ENCODE measurements at regions not wholly inside any gene's neighbourhood (a gene's known extent, or its start where the extent isn't known, plus 50 kb on each side); places are given as distances from the start of the nearest gene placed in this dataset.

GRCh38 chr13:76049376-76049746, 413.2 kb downstream of the LMO7 start:
- Histone ChIP-seq H3K27ac (no peak overlapping the region), H3K27me3 (ENCODE audit: control insufficient read depth, insufficient read depth, low read length) (no peaks in the 10 kb centered on the region), H3K36me3 (ENCODE audit: control insufficient read depth, insufficient read depth, low read length) (no peaks in the 10 kb centered on the region), H3K4me2 (ENCODE audit: low read length) (no peak overlapping the region), H3K79me2 (no peaks in the 10 kb centered on the region), H3K4me3 (ENCODE audit: low read depth, low read length) (no peak overlapping the region), H3K9me3 (ENCODE audit: control insufficient read depth, low read length) (no peaks in the 10 kb centered on the region), H3K9ac (no peak overlapping the region), H3K4me1 (no peaks in the 10 kb centered on the region), H2AFZ (no peak overlapping the region)
- TF ChIP-seq CTCF (IDR thresholded peaks at IDR 0.05), result no peak

- Histone ChIP-seq H3K36me3 (ENCODE audit: control insufficient read depth, insufficient read depth, low read length) (no peaks in the 10 kb centered on the region), H3K4me1 (no peaks in the 10 kb centered on the region), H3K4me2 (ENCODE audit: low read length) (no peak overlapping the region), H3K9me3 (ENCODE audit: control insufficient read depth, low read length) (no peaks in the 10 kb centered on the region), H3K27ac (no peak overlapping the region), H3K9ac (no peak overlapping the region), H3K27me3 (ENCODE audit: control insufficient read depth, insufficient read depth, low read length) (no peaks in the 10 kb centered on the region), H3K4me3 (ENCODE audit: low read depth, low read length) (no peak overlapping the region), H2AFZ (no peak overlapping the region), H3K79me2 (no peaks in the 10 kb centered on the region)
- TF ChIP-seq CTCF (IDR thresholded peaks at IDR 0.05), result no peak
Measured at GRCh38 chr13:76048675-76049375, 412.7 kb downstream of the LMO7 start.

GRCh38 chr13:76048131-76048530, 412.0 kb downstream of the LMO7 start:
- no peak overlapping the region for H3K4me2 ChIP-seq (ENCODE audit: low read length)
- H3K79me2 ChIP-seq, result no peaks in the 10 kb centered on the region
- no peak overlapping the region for H3K27ac ChIP-seq
- H3K27me3 ChIP-seq (ENCODE audit: control insufficient read depth, insufficient read depth, low read length), result no peaks in the 10 kb centered on the region
- H3K4me1 ChIP-seq, result no peaks in the 10 kb centered on the region
- H3K36me3 ChIP-seq (ENCODE audit: control insufficient read depth, insufficient read depth, low read length), result no peaks in the 10 kb centered on the region
- H3K4me3 ChIP-seq (ENCODE audit: low read depth, low read length), result no peak overlapping the region
- no peak for TF ChIP-seq CTCF (IDR thresholded peaks at IDR 0.05)
- no peak overlapping the region for H2AFZ ChIP-seq
- H3K9ac ChIP-seq, result no peak overlapping the region
- no peaks in the 10 kb centered on the region for H3K9me3 ChIP-seq (ENCODE audit: control insufficient read depth, low read length)

GRCh38 chr13:76043874-76044273, 407.7 kb downstream of the LMO7 start:
- Histone ChIP-seq H3K9ac (no peak overlapping the region), H3K4me3 (ENCODE audit: low read depth, low read length) (no peak overlapping the region), H3K79me2 (no peaks in the 10 kb centered on the region), H3K4me2 (ENCODE audit: low read length) (no peak overlapping the region), H3K4me1 (no peaks in the 10 kb centered on the region), H3K27me3 (ENCODE audit: control insufficient read depth, insufficient read depth, low read length) (no peaks in the 10 kb centered on the region), H3K27ac (no peak overlapping the region), H3K36me3 (ENCODE audit: control insufficient read depth, insufficient read depth, low read length) (no peaks in the 10 kb centered on the region), H3K9me3 (ENCODE audit: control insufficient read depth, low read length) (no peaks in the 10 kb centered on the region), H2AFZ (no peak overlapping the region)
- TF ChIP-seq CTCF (IDR thresholded peaks at IDR 0.05), result no peak

Data from parathyroid adenoma (tissue), 2 donors.